HG02852 (cell line): ENCODE measurements at regions not wholly inside any gene's neighbourhood (a gene's known extent, or its start where the extent isn't known, plus 50 kb on each side); places are given as distances from the start of the nearest gene placed in this dataset.
A peak's percentile ranks its signal among the peaks of the same experiment; 100 is the strongest.

ENCODE experiments used
- ATAC-seq: cut with Tn5 transposase; IDR thresholded peaks from one replicate; pipeline ENCODE4 v1.9.1; 2021; ENCODE audit warnings: mild to moderate bottlenecking, moderate library complexity; ENCODE audit not compliant: unreplicated experiment

DNA sequence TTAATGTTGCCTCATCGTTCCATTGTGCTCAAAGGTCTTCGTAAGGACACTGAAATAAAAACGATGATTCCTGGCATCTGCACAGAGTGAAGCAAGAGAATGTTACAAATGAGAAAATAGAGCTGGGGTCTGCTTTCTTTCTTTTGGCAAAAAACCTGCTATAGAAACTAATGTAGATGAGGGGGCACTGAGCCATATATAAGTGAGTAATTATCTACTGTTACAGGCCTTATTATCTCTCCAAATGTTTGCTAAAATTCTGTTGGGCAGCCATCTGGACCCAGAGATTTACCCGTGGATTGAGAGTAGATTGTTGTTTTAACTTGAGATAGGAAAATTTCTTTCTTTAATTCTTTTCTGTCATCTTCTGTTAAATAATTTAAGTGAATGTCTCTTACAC, 472.5 kb upstream of the PIK3C3 start:
- no peak for ATAC-seq

DNA sequence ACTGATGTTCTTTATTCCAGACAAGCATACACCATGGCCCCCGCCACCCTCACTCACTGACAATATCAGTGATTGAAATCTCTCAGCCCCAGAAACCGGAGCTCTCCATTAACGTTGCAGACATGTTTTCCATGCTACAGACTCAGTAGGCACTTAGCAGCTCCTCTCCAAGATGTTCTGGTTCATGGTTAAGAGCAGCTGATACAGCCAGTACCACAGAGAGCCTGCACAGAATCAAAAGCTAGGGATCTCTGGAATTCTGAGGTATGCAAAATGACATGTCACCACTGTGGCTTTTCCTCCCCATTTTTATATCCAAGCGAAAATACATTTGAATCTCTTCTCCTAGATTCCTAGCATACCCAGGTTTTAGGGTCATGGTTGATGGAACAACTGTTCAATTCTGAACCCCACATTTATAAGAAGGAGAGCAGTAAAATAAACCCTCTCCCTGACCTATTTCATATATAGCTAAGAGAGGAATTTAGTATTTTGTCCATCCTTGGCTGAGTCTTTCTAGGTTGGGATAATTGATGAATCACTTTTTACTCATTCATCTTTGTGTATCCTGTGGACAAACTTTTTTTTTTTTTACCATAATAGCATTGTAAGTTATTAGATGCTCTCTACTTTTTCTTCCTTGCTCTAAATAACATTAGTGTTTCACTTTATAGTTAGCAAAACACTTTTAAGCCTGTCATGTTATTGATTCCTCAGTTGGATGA, 488.4 kb upstream of the PIK3C3 start:
- ATAC-seq = no peak

DNA sequence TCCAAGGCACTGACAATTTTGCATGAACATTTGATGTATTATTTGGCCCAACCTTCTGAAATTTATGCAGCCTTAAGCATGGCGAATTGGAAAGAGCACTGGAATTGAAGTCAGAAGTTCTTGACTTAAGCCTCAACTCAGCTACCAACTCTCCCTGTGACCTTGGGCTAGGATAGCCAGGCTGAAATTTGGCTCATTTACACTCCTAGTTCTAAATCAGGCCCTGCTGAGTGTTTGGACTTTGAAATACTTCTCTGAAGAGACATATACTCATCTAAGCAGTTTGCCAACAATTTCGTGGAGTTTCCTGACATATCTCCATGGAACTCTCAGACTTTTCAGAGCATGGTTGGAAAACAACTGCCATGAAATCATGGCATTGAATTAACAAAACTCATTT, 489.6 kb upstream of the PIK3C3 start:
- no peak for ATAC-seq

DNA sequence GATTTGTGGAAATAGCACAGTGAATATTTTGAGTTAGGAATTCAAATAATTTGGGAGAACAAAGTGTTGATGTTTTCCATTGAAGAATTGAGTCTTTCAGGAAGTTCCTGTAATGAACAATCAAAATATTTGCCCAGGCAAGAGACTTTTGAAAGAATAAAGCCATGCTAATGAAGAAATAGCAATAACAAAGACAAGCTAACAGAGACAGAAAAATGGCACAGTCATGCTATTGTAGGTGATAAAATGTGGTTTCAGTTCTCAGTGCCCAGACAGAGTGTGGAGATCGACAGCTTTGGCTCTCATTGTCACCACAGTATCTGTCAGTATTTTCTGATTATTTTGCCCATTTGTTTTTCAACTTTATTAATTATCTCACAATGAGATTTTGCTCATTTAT, 490.8 kb upstream of the PIK3C3 start:
- no peak for ATAC-seq

DNA sequence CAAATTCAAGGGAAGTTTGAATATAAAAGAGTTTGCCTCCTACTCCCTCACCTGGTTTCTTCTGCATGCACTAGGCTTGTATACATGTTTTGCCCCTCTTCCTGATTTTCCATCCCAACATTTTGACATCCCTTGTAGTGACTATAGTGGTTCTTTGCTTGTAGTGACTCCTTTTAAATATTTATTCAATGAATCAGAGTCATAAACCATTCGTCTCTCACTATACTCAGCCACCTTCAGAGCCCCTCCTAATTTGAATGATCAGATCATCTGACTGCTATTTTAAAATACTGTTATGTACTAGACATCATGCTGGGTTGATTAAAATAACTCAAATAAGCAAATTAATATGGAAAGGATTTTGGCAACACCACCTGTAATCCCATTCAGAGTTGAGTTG, 492.1 kb upstream of the PIK3C3 start:
- ATAC-seq = no peak

DNA sequence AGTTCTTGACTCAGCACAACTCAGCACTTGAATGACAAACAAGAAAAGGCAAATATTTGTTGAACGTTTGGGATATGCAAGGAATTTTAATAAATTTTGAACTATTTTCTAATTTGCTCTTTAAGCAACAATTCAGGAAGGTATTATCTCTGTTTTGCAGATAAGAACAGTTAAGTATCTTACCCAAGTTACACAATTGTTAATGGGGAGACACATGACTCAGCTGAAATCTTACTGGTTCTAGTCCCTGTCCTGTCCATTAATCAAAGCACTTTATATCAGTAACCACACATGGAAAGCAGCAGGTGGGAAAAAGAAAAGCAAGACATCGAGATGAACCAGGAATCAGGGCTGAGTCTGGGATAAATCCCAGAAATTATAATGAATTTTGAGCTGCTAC, 493.9 kb upstream of the PIK3C3 start:
- no peak for ATAC-seq

DNA sequence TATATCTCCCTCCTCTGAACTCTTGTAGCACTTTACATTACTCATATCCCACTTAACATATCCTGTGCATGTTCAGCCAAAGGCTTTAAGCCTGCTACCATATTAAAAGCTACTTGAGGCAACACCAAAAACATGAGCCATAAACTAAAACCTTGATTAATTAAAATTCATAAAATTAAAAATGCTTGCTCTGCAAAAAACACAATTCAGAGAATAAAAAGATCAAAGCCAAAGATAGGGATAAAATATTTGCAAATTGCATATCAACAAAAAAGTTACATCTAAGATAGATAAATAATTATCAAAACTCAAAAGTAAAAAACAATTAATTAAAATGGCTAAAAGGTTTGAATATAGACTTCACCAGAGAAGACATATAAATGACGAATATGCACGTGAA, 495.4 kb upstream of the PIK3C3 start:
- no peak for ATAC-seq

DNA sequence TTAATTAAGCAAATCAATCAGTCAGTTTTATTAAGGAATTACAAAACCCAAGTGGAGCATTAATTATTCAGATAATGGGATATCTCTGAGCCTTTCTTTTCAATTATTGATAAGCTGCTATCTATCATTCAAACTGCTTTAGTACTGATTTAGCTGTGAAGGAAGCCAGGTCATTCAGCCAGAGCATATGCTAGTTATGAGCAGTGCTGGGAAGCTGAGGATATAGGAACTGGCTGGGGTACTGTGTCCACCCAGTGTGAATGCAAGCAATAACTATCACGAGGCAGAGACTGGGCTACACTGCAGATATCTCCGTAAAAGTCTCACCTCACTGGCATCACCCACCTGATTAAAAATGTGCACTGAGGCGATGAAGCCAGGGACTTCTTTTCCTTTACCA, 496.7 kb upstream of the PIK3C3 start:
- ATAC-seq = no peak

DNA sequence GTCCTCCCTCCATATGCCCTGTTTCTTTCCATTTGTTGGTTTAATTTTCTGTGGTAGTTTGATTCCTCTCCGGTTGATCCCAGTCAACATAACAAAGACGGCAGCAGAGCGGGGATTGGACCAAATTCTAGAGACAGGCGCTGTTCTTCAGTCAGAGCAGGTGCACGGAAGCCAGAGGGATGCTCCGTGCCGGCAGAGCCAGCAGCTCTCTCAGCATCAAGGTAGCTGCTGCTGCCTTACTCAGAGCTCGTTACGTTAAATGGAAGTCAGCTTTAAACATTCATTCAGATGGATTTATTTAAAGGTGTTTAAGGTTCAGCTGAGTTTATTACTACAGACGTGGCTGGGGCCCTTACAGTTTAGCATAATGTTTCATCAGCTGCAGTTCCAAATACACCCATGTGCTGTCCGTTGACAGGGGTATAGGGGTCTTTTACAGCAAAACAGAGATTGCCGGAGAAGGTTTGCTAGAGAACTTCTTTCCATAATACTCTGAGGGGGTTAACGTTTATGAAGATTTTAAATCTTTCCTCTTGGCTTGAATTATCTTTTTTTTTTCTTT, 497.2 kb upstream of the PIK3C3 start:
- no peak for ATAC-seq

DNA sequence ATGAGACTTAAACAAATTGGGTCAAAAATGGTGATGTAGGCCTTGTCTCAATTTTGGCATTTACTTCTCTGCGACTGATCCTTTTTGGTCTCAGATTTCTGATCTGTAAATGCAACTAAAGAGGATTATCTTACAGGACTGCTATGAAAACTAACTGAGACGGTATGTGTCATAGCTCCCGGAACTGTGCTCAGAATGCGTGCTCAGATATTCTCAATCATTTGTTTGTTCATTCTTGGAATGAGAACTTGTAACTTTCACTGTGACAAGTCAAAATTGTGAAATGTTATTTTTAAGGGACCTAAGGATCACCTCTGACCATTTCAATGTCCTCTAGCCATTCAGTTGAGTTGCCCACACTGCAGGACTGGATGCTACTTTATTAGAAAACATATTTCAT, 498.2 kb upstream of the PIK3C3 start:
- no peak for ATAC-seq

DNA sequence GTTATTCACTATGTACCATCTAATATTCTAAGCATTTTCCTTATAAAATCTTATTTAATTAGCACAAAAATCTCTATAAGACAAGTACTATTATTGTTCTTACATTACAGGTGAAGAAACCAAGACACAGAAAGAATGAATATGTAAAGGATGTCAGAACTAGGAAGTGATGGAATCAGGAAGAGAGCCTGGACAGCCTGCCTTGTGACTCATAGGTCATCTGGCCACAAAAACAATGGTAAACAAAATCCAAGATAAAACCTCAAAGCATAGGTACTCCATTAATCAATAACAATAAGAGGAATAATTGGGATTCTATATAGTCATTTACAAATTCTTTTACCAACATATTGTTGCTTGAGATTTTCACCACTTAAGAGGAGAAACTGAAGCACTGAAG, 505.4 kb upstream of the PIK3C3 start:
- no peak for ATAC-seq

DNA sequence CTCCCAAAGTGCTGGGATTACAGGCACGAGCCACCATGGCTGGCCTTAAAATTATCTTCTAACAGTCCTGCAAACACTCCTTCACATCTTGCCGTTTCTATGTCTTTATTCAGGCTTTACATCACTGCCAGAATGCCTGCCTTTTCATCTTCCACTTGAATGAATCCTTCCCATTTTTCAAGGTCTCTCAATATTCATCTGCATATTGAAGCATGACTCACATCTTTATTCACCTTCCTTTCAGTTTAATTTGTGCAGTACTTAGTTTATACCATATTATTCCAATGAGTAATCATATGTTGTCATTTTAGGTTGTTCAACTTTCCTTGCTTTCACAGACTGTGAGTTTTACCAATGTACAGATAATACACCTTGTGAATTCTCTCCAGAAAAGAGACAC, 510.1 kb upstream of the PIK3C3 start:
- ATAC-seq = no peak

DNA sequence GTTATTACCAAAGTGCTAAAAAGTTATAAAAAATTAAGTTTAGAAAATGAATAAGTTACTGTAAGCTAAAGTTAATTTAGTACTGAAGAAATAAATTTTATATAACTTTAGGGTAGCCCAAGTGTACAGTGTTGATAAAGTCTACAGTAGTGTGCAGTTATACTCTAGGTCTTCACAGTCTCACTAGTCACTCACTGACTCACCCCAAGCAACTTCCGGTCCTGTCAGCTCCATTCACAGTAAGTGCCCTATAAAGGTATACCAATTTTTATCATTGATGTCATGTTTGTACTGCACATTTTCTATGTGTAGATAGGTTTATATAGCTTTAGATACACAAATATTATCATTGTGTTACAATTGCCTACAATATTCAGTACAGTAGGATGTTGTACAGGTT, 518.3 kb upstream of the PIK3C3 start:
- no peak for ATAC-seq

DNA sequence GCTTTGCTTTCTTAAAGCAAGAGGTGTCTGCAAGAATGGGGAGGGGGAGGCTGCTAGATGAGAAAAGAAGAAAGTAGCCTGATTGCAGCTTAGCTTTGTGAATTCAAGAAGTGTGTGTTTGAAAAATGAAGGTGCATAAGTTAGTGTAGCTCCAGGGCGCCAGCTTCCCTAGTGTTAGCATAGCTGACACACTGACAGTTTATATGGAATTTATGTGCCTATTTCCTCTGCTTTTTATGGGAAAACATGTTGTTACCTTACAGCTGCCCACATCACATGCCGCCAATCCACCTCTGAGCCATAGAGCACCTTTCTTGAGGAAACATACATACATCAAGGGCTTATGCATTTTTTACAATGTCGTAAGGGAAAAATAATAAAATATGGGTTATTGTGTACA, 536.4 kb upstream of the PIK3C3 start:
- ATAC-seq = no peak

DNA sequence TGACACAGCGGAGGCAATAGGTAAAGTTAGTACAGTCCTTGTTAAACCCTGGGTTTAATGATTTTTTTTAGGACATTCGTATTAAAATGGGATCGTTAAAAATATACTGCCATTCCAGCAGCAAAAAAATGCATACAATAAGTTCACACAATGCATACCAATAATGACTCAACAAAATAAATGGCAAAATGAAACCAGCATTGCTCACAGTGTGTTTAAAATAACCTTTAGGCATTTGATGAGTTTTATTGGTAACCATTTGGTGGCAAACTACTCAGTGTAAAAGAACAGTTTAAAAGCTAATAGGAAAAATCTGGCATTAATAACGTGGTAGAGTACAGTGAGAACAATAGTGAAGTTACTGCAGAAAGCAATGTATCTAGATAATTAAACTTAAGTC, 539.0 kb upstream of the PIK3C3 start:
- ATAC-seq = no peak

DNA sequence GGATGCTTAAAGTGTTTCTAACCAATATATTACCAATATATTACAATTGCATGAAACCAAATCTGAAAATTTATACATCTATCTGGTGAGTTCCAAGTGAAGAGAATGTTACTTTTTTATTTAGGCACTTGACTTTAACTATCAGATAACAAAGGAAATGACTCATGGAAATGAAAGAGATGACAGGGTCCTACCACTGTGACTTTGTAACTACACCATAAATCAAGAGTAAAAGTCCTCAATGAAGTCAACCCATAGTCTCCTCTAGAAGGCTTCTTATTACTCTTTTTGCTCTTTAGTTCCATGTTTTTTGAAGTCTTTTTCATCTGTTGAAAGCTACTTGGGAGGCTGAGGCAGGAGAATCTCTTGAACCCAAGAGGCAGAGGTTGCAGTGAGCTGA, 545.0 kb upstream of the PIK3C3 start:
- no peak for ATAC-seq

DNA sequence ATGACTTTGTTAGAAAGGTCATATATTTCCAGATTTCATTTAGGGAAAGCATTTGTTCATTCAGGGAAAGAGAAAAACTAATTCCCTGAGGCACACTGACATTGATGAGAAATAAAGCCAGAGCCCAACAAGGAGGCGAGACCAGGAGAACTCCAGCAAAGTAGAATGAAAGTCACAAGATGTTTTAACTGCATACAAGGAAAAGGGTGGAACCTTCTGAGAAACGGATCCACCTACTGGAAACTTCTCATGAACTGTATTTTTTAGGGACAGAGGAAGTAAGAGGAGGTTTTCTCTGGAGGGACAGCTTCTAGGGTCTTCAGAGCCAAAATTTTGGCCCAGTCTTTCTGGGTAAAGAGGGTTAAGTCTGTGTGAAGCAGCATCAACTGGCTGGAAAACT, 548.2 kb upstream of the PIK3C3 start:
- ATAC-seq = no peak

DNA sequence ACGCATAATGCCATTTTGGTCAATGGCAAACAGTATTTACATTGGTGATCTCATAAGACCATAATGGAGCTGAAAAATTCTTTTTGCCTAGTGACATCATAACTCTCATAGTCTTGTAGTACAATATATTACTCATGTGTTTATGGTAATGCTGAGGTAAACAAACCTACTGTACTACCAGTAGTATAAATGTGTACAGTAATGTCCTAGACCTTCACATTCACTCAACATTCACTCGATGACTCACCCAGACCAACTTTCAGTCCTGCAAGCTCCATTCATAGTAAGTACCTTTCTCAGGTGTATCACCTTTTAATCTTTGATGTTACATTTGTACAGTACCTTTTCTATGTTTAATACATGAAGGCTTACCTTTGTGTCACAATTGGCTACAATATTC, 558.2 kb upstream of the PIK3C3 start:
- ATAC-seq = no peak

DNA sequence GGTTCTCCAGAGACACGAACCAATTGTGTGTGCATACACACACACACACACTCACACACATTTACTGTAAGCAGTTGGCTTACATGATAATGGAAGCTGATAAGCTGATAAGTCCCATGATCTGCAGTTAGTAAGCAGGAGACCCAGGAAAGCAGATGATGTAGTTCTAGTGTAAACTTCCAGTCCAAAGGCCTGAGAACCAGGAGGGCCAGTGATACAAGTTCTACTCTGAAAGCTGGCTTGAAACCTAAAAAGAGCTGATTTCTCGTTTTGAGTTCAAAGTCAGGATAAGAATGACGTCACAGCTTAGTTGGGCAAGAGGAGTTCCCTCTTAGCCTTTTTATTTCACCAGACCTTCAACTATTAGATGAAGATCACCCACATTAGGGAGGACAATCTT, 558.8 kb upstream of the PIK3C3 start:
- no peak for ATAC-seq

DNA sequence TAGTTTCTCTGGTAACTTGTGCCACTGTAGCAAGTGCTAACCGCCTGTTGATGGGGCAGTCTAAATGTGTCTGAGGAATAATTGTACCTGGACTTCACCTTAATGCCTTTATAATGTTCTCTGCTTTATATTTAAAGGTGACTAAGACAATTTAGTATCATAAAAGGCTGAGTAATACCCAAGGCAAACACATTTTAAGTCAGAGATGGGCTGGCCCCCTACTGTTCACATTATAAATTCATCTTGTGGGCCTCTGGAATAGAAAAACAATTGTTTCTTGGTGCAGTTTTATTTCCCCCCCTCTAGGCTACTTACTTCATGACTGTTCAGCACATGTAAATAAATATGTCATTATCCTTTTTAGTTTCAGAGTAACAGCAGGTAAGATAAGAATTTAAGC, 559.3 kb upstream of the PIK3C3 start:
- no peak for ATAC-seq

DNA sequence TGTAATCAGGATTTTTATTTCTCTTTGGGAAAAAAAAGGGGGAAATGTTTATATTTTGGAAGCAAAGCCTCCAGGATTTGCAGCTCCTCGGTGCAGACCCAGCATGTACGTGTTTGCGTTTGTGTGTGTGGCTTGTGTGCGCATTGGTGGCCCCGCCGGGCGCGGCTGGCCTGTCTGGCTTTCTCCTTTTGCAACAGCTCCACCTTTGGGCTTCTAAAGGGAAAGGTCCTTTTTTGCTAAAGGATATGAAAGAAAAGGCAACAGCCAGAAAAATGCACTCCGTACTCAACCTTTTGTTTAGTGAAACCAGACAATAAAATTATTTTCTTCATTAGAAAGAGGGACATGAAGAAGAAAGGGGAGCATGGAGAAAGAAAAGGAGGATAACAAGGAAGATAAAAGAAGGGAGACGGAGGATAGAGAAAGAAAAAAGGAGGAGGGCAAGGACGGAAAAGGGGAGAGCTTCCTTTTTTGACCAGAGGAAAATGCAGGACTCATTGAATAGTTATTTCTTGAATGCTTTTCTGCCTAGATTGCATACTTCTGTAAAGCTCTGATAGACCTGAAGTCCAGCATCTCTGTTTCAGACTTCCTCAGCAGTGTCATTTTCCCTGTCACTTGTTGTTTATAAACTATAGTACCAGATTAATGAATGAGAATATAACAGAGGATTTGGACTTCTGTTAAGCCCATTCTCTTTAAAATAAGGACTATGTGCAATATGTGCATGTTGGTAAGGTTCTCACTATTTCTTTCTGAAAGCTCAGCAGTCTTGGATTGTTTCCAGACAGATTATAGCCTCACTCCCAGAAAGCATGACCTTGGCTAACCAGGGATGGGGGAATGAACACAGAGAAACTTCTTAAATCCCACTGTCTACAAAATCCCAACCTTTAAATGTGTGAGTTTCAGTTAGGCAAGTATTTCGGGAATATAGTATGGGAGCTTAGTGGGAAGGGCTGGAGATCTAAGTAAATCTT, 563.1 kb upstream of the PIK3C3 start:
- ATAC-seq = peak; percentile 50

DNA sequence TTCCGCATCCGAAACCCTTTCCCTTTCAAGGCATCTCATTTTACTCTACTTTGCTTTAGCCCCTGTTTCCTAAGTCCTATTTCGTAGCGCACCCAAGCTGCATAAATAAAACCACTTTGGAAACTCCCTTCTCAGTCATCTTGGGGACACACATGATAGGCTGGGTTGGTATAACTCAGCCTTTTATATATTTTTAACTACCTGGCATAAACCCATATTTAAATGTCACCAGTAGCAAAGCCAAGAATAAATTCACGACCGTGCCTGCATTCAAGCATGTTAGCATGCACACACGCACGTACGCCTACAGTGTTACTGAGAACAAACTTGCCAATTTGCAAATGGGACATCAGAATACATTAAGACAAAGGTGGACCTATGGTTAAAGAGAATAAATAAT, 564.7 kb upstream of the PIK3C3 start:
- peak; percentile 60 for ATAC-seq
